Epidermal melanocyte (primary cell): ENCODE measurements at regions not wholly inside any gene's neighbourhood (a gene's known extent, or its start where the extent isn't known, plus 50 kb on each side); places are given as distances from the start of the nearest gene placed in this dataset.

Source experiments
- DNase-seq: peaks from one replicate; pipeline ENCODE4 v3.0.0; 2011; ENCODE audit warnings: low spot score; ENCODE audit not compliant: insufficient read length

GRCh38 chr9:14399756-14400657 lies 86.1 kb upstream of the NFIB start:
- DNase-seq: no peak

- no peak for DNase-seq
Measured at GRCh38 chr9:14398473-14398872, 84.5 kb upstream of the NFIB start.

- no peak for DNase-seq
Measured at GRCh38 chr9:14396171-14396570, 82.2 kb upstream of the NFIB start.

- no peak for DNase-seq
Measured at GRCh38 chr9:14395317-14396082, 81.6 kb upstream of the NFIB start.

- DNase-seq: no peak
Measured at GRCh38 chr9:14393418-14393817, 79.5 kb upstream of the NFIB start.

GRCh38 chr9:14391620-14392019 lies 77.7 kb upstream of the NFIB start:
- no peak for DNase-seq

- DNase-seq: no peak
Measured at GRCh38 chr9:14389657-14390056, 75.7 kb upstream of the NFIB start.

- no peak for DNase-seq
Measured at GRCh38 chr9:14389146-14389545, 75.2 kb upstream of the NFIB start.

- DNase-seq: no peak
Measured at GRCh38 chr9:14383773-14384172, 69.8 kb upstream of the NFIB start.

GRCh38 chr9:14383294-14383693 lies 69.4 kb upstream of the NFIB start:
- DNase-seq: no peak

- no peak for DNase-seq
Measured at GRCh38 chr9:14380061-14380836, 66.3 kb upstream of the NFIB start.

- no peak for DNase-seq
Measured at GRCh38 chr9:14379280-14379679, 65.3 kb upstream of the NFIB start.

- no peak for DNase-seq
Measured at GRCh38 chr9:14373706-14374105, 59.8 kb upstream of the NFIB start.

GRCh38 chr9:14373336-14373666 lies 59.4 kb upstream of the NFIB start:
- no peak for DNase-seq

- no peak for DNase-seq
Measured at GRCh38 chr9:14372437-14373335, 58.7 kb upstream of the NFIB start.

GRCh38 chr9:14369011-14369410 lies 55.1 kb upstream of the NFIB start:
- no peak for DNase-seq

- no peak for DNase-seq
Measured at GRCh38 chr9:14366076-14366475, 52.1 kb upstream of the NFIB start.

- DNase-seq: no peak
Measured at GRCh38 chr9:14365670-14366069, 51.7 kb upstream of the NFIB start.
